ENCODE measurements at regions not wholly inside any gene's neighbourhood (a gene's known extent, or its start where the extent isn't known, plus 50 kb on each side); places are given as distances from the start of the nearest gene placed in this dataset.

- TF ChIP-seq CTCF (IDR thresholded peaks at IDR 0.05 in 8 of 11, conservative IDR thresholded peaks at IDR 0.05 in 3 of 11) (no peak), POLR2A (IDR thresholded peaks at IDR 0.05) (no peak)
These were observed 286.9 kb upstream of the BMP2 start for GRCh38 chr20:6480328-6481200.

Data from spleen (tissue), 7 donors.